ENCODE measurements at regions not wholly inside any gene's neighbourhood (a gene's known extent, or its start where the extent isn't known, plus 50 kb on each side); places are given as distances from the start of the nearest gene placed in this dataset.

GRCh38 chr5:125602184-125602583 lies 821.0 kb upstream of the GRAMD2B start:
- TF ChIP-seq CTCF (IDR thresholded peaks at IDR 0.05) (no peak), POLR2A (IDR thresholded peaks at IDR 0.05) (no peak)
